DMS79 (cell line): ENCODE measurements at regions not wholly inside any gene's neighbourhood (a gene's known extent, or its start where the extent isn't known, plus 50 kb on each side); places are given as distances from the start of the nearest gene placed in this dataset.

ENCODE experiments used
- DNase-seq: peaks from one replicate; lab custom pipeline; 2025; lab: John Stamatoyannopoulos, UW

DNA sequence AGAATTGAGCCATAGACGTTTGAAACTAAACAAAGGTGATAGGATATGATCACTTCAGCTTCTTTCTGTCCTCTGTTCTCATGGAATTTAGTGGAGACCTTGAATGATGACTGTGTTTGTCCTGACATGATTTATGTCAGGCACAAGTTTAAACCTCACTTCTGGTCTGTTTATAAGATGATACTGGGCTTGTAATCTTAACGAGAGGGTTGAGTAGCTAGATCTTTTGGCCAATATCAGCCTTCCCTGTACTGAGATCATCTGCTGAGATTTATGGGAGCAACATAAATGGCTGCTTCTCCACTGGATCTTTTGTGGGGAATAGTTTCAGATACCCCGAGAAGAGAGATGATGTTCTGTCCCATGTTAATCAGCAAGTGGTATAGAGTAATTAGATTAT lies 121.8 kb upstream of the OBI1 start:
- DNase-seq, result no peak

DNA sequence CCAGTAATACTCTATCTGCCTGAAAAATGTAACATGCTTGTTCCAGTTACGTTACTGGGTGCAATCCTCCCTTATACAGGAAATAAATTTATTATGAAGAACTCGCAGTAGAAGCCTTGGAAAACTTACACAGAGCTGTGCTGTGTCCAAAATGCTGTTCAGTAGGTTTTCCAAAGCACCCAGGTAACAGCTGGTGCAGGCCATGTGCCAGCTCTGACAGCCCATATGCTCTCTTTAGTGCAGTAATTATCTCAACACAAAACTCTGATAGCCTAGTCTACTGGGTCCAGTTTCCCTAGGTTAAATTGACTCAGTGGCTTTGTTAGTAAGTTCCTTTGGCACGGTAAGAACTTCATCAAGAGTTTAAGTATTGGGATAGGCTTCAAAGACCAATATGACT lies 120.7 kb upstream of the OBI1 start:
- DNase-seq, result no peak

DNA sequence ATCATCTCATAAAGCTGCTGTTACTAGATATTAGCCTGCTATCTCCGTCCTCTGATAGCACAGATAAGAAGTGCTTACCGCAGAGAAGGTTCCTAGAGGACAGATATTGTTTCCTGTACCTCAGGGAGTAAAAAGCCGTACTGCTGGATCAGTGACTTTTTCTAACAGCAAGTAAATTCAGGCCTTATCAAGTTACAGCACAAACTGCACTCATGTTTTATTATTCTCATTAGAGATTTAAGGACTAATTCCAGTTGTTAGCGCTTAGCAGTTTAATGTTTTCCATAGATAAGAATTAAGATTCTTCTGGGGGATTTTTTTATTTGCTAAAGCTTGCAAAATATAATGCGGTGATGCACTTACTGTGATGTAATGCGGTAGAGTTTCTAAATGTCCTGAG lies 119.0 kb upstream of the OBI1 start:
- DNase-seq, result no peak

DNA sequence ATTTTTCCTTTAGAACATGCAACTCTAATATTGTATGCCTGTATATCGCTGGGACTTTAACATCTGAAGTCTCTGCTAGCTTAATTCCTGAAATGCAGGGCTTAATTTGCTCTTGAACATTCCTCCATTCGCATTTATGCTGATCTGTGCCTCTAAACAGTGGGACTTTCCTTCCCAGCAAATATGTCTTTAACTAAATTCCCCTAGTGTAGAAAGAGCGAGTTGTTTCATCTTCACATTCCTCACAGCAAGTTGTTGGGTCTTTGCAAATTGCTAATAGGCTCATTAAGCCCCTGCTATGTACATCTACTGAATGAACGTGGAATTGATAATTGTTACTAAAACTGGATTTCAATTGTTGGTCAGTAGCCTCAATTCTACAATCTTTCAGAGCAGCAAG lies 118.4 kb upstream of the OBI1 start:
- no peak for DNase-seq

DNA sequence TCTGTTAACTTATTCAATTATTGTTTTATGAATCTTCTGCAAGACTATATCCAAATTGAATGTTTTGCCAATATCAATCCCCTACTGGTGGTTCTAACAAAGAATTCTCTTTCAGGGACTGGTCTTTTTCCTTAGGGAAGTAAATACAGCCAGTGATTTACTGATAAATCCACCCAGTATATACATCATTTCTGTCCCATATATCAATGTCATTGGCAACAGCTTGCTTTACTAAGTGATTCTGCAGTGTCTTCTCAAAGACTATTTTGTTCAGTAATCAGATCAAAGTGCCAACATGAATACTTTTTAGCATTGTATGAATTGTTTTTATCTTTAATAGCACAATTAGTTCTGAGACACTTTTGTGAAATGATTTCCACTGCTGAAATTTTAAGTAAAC lies 114.0 kb upstream of the OBI1 start:
- DNase-seq, result no peak

DNA sequence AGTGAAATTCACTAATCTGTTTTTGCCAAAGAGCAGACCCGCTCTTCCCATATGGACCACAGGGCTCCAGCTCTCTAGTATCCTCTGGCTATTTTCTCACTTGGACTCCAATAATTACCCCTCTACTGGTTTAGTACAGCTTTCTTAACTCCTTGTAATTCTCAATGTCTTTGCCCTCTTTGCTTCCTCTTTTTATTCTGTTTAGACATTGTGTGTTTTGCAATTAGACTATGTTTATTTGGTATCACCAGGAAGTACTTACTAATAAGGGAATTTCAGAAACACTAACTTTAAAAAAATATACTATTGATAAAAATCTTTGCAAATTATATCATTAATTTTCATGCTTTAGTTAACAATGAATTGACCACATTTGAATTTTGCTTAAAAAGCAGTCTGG lies 111.6 kb upstream of the OBI1 start:
- DNase-seq, result no peak

DNA sequence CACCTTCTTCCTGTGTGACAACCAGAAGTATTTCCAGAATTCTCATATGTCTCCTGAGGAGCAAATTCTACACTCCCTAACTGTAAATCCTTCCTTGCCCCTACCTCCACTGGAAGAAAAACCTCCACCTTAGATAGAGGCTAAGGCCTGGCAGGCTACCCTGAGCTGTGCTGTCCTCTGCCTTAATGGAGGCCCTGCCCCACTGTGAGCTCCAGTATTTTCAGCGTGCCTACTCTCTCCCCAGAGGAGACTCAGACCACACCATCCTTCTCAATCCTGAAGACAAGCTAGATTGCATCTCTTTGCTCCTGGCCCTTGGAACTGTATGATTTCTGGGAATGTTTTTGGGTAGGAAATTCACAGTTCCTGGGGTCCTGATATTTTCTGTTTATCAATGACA lies 110.0 kb upstream of the OBI1 start:
- DNase-seq, result no peak

DNA sequence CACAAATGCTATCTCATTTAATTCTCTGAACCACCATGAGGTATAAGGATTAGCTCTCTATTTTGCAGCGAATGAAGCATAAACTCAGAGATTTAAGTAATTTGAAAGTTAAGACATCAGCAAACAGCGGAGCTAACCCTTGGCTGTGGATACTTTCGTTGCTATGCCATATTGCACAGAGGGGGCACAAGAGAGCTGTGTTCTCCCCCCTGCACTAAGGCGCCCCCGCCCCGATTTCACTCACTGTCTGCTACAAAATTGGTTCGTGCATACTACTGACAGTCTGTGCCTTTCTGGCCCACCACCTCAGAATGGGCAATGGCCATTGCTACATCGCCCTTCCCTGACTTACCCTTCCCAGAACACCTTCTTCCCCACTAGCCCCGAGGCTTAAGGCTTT lies 105.7 kb upstream of the OBI1 start:
- DNase-seq, result no peak

DNA sequence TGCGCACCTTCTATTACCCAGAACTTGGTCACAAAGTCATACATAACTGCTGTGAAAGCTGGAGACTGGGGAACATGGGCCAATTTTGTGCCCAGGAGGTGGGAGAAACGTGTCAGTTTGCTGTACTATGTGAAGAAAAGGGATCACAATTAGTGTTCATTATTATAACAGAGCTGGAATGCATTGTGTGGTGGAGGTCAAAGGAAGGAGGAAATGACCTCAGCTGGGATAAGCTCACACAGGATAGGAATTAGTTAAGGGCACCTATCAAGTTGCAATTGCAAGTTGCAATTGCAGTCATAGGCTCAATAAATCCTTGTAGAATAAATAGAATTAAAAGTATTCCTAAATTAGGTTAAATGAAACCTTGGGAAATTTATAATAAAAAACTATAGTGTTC lies 103.9 kb upstream of the OBI1 start:
- no peak for DNase-seq

DNA sequence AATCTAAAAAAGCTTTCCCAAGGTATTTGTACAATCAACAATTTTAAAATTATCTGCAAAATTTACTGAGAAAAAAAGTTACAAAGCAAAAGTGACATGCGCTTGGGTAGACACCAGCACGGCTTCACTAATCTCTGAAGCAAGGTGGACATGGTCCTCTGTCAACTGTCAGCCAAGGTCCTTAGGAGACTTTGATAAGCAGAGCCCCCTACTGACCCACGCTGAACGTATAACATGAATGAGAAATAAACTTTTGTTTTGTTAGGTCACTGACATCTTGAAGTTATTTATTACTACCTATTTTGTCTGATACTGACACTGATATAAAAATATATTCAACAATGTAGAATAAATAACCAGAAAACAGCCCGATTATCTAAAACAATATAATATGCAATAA lies 100.7 kb upstream of the OBI1 start:
- no peak for DNase-seq

DNA sequence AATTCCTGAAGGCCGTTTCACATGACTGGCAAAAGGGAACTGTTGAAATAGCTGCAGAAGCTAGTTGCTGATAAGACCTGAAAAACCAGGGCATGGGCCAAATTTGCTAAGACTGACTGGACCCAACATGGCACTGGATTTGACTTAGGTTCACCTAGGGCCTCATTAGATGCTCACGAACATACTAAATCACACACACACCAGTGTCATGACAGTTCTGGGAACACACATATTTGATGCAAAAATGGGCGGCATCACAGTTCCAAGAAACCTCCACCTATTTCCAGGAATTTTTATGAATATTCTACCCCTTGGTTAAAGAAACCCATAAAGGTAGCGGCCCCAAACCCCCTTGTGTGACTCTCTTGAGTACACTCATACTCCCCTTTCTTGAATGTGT lies 99.6 kb upstream of the OBI1 start:
- no peak for DNase-seq

DNA sequence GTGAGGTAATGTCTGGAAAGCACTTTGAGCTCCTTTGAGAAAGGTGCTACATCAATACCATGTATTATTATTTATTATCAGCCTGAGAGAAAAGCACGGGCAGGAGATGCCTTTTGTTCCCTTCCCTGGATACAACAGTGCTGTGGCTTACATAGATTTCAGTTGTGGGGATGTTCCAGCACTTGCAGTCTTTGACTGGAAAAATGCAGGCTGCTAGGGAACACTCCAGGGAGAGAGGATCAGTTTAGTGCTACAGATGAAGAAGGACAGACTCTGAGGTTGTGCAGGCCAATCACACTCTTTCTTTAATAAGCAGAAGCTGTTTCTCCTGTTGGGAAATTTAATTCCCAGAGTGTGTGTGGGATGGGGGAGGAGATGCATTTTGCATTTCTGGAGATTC lies 94.5 kb upstream of the OBI1 start:
- DNase-seq, result no peak

DNA sequence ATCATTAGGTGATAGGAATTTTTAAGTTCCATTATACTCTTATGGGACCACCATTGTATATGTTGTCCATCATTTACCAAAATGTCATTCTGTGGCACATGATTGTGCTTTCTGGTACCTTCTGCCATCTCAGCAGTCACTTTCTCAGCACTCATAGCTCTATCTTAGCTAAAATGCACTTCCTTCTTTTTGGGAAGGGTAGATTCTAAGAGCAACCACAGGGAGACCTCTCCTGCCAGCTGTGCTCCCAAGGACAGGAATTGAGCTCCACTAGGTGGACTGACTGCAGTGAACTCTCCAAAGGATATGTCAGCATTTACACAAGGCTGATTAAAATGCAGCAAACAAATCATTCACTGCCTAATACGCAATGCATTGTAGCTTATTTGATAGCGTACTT lies 91.8 kb upstream of the OBI1 start:
- no peak for DNase-seq

DNA sequence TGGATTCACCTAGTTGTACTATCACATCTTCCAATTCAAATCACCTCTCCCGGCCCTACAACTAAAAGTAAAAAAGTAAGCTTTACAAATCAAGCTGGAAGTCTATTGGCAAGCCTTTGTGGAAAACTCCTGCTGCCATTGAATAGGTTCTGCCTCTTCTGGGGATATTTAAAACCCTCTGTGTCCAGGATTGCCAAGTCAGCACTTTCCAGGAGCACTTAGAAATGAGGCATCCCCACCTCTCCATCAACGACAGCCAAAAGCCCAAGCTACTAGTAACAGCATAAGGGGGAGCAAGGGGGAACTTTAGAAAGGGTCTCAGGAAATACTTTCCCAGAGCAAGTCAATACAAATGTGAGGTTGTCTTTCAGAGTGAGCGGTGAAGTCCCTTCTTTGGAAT lies 85.0 kb upstream of the OBI1 start:
- DNase-seq, result no peak

DNA sequence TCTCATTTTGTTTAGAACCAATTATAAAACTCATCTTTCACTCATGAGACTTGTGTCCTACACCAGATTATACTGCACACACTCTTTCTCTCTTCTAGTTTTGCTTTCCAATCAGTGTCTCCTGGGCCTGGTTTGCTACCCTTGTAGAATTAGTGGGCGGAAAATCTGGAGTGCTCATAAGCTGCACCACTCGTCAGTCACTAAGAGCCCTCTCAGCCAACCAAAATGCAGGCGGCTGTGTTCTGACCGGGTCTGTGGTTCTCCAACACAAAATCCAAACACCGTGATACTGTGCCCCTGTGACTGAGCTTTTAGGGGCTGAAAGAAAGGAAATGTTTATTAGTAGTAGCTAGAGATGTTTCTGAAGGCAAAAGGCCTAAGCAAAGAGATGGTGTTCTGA lies 83.7 kb upstream of the OBI1 start:
- peak; percentile 85 for DNase-seq

DNA sequence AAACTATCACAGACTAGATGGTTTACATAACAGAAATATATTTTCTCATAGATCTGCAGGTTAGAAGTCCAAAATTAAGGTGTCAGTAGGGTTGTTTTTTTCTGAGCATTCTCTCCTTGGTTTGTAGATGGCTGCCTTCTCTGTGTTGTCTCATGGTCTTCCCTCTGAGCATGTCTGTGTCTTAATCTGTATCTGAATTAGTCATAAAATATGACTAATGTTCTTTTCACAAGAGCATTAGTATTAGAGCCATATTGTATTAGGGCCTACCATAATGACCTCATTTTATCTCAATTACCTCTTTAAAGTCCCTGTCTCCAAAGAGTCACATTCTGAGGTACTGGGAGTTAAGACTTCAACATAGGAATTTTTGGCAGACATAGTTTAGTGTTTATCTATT lies 77.2 kb upstream of the OBI1 start:
- no peak for DNase-seq

DNA sequence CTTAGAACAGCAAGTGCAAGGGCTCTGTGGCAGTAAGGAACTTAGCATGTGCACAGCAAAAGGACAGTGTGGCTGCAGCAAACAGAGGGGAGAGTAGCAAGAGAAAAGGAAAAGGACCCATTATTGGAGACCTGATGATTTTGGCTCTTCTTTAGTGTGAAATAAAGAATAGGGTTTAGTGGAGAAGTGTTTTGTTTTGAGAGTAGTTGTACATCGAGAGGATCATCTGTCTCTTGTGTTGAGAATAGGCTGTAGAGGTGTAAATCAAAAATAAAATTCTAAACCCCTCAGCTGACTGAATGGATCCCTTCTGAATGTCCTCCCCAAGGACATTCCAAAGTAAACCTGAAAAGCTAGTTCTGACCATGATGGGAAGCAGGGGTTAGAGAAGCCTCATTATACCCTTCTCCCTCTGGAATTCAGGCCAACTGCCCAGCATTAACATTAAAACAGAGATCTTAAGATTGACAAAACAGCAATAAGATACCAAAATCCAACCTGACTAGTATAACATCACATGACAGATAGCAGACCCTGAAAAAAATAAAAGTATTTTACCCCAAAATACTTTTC lies 73.6 kb upstream of the OBI1 start:
- no peak for DNase-seq

DNA sequence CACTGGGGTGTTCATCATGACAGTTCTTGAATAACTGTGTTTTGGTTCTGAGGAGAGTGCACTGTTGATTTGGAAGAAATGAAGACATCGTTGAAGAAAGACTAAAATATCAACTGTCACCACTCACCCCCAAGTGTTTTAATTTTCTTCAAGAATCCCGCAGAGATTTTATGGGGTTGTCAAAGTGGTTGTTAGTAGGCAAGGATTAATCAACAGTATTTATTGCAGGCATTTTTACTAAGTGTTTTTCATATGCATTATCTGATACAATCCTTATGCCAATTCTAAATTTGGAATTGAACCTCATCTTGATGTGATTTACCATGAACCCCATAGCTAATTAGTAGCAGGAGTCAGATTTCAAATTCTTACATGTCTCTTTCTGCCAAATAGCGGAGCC lies 63.7 kb upstream of the OBI1 start:
- DNase-seq, result no peak

DNA sequence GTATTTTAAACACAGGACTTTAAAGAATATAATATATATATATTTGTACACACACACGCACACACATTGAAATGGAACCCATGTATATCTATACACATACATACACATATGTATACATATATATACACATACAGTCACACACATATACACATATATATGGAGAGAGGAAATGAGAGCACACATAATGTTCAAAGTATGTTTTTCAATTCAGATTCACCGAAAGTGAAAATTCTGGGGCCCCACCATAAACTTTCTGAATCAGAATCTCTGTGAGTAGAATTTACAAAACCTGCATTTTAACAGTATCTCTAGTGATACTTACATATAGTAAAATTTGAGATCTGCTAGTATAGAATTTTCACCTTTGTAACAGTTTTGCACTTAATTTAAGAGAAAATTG lies 60.4 kb upstream of the OBI1 start:
- DNase-seq, result no peak

DNA sequence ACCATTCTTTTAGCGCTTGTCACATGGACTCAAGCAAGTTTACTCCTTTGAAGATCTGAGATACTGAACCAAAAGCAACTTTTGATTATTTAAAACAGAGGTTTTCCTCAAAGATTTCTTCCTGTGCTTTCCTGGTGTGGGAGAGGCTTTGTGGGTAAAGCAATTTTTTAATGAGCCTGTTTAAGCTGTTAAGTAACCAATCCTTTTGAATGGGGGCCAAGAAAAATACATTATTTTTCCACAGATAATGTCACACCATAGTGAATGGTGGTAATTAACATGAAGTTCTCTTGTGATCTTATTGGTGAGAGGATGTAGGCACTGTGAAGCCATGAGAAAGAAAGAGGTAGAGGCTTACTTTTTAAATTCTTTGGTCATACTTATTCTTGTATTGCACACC lies 55.8 kb upstream of the OBI1 start:
- DNase-seq, result no peak

DNA sequence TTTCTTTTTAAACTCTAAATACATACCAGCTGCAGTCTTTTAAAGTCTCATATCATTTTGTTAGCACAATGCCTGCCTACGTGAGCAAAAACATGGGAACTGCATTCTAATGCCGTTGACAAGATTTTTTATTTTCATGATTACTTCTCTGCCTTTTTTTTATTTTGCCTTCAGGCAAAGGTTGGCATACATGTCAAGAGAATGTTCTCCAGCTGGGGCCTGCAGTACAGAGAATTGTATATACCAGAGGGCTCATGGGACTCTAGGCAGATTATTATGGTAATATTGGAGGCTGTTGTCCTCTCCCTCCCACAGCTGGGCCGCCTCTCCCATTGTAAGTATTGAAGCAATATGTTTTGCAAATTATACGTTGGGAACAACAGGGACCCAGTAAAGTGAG lies 53.9 kb upstream of the OBI1 start:
- DNase-seq, result no peak

DNA sequence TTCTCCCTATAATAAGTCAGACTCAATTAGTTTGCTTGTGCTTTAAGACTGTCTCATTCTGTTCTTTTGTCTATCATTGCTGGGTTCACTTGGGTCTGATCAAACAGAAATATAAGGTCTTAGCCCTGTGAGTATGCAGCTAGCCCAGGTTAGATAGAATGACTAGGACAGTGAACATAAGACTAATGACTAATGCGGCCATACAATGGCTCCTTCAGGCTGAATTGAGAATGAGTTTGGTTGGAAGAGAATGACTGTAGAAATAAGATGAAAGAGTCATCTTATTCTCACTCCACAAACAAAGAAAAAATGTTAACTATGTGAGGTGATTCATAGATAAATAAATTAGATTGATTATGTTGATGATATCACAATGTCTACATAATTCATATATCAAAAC lies 50.1 kb upstream of the OBI1 start:
- no peak for DNase-seq
